Erythroblast (primary cell): ENCODE measurements at regions not wholly inside any gene's neighbourhood (a gene's known extent, or its start where the extent isn't known, plus 50 kb on each side); places are given as distances from the start of the nearest gene placed in this dataset.

Source experiments
- GATA1 ChIP-seq: IDR thresholded peaks from 2 replicates; pipeline ENCODE4 v1.6.1; 2011; ENCODE audit warnings: low read depth, mild to moderate bottlenecking, control low read depth, low read length, moderate library complexity
- POLR2A ChIP-seq: IDR thresholded peaks from 2 replicates; pipeline ENCODE4 v1.6.1; 2011; ENCODE audit warnings: mild to moderate bottlenecking, low read length

DNA sequence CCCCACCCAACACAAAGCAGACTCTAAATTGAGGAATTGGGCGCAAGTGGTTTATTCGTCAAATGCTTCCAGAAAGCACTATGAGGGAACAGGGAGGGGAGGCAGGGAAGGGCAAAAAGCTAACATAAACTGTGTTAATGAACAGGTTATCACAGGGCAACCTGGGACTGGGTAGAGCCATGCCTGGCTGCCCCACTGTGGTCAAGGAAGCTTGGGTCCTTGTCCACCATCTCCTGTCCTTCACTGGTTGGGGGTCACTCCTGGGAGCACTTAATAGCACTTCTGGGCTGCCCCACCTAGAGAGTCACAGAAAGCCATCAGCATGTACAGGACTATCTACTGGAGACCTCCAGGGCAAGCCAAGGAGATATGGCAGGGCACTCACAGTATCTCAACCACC lies 102.3 kb downstream of the LINC00237 start:
- TF ChIP-seq POLR2A (no peak), GATA1 (no peak)
